ENCODE measurements at regions not wholly inside any gene's neighbourhood (a gene's known extent, or its start where the extent isn't known, plus 50 kb on each side); places are given as distances from the start of the nearest gene placed in this dataset.
"Not testable (repeated sequence)": the region's sequence is repeated elsewhere in the genome, so short reads cannot be mapped to it uniquely, and the experiment has no call there.

DNA sequence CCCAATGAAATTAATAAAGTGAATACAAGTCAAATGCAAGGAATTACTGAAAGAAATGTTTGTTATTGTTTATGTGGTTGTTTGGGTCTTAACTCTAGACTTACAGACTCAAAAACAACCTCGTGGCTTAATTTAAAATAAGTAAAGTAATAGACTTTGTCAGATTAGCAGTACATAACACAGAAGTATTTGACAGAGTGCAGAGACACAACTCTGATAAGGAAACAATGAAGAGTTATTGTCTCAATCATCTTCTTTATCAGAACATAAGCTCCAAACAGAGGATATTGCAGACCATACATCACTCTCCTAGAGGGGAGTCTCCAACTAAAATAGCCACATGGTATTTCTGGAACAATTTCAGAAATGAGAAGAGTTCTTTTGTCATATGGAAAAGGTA is 487.7 kb upstream of the HS3ST5 start:
- Histone ChIP-seq H3K4me3 (ENCODE audit: low read depth, low read length) (no peak overlapping the region), H3K4me2 (ENCODE audit: low read length) (no peak overlapping the region), H3K27ac (no peak overlapping the region), H3K79me2 (no peaks in the 10 kb centered on the region), H2AFZ (no peak overlapping the region), H3K4me1 (no peaks in the 10 kb centered on the region), H3K9ac (no peak overlapping the region), H3K9me3 (ENCODE audit: control insufficient read depth, low read length) (no peaks in the 10 kb centered on the region), H3K27me3 (ENCODE audit: control insufficient read depth, insufficient read depth, low read length) (no peaks in the 10 kb centered on the region), H3K36me3 (ENCODE audit: control insufficient read depth, insufficient read depth, low read length) (no peaks in the 10 kb centered on the region)
- TF ChIP-seq, protein P1, sequence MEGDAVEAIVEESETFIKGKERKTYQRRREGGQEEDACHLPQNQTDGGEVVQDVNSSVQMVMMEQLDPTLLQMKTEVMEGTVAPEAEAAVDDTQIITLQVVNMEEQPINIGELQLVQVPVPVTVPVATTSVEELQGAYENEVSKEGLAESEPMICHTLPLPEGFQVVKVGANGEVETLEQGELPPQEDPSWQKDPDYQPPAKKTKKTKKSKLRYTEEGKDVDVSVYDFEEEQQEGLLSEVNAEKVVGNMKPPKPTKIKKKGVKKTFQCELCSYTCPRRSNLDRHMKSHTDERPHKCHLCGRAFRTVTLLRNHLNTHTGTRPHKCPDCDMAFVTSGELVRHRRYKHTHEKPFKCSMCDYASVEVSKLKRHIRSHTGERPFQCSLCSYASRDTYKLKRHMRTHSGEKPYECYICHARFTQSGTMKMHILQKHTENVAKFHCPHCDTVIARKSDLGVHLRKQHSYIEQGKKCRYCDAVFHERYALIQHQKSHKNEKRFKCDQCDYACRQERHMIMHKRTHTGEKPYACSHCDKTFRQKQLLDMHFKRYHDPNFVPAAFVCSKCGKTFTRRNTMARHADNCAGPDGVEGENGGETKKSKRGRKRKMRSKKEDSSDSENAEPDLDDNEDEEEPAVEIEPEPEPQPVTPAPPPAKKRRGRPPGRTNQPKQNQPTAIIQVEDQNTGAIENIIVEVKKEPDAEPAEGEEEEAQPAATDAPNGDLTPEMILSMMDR (IDR thresholded peaks at IDR 0.05): no peak

DNA sequence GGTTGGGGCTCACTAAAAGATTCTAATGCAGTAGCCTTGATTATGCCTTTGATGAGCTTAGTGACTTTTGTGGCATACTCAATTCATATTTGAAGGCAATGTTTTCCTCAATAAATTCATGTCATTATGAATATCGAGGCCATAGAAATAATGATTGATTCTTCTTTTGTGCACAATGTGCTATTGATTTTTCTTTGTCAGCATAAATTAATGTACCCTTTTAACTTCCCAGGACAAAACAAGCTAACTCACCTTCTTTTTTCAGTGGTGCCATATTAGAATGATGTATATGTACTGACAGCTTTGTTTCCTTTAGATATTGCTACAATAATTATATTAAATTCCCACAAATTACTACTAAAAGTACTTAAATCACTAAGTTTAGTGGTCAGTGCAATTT is 484.3 kb upstream of the HS3ST5 start:
- H3K27me3 ChIP-seq (ENCODE audit: control insufficient read depth, insufficient read depth, low read length): no peaks in the 10 kb centered on the region
- no peak overlapping the region for H3K4me2 ChIP-seq (ENCODE audit: low read length)
- H3K9ac ChIP-seq: no peak overlapping the region
- no peak overlapping the region for H2AFZ ChIP-seq
- no peak overlapping the region for H3K27ac ChIP-seq
- no peaks in the 10 kb centered on the region for H3K36me3 ChIP-seq (ENCODE audit: control insufficient read depth, insufficient read depth, low read length)
- H3K9me3 ChIP-seq (ENCODE audit: control insufficient read depth, low read length): no peaks in the 10 kb centered on the region
- H3K79me2 ChIP-seq: no peaks in the 10 kb centered on the region
- TF ChIP-seq, protein P1 (IDR thresholded peaks at IDR 0.05): no peak
- no peaks in the 10 kb centered on the region for H3K4me1 ChIP-seq
- no peak overlapping the region for H3K4me3 ChIP-seq (ENCODE audit: low read depth, low read length)

DNA sequence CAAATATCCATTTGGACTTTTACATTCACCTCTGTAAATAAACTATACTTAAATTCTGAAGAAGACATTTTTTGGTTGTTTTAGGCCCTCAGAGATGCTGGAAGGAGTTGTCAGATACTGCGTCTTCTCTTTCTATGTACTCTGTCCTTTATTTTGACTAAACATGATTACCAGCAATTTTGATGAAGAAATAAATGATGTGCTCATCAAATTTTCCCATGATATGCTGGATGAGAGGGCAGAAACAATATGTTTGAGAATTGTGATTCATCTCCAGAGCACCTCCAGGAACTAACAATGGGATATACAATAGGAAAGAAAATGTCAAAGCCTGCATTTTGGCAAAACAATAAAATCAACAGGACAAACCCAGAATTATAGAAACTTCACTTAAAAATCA is 481.6 kb upstream of the HS3ST5 start:
- Histone ChIP-seq H2AFZ (no peak overlapping the region), H3K9me3 (ENCODE audit: control insufficient read depth, low read length) (no peaks in the 10 kb centered on the region), H3K9ac (no peak overlapping the region), H3K27ac (no peak overlapping the region), H3K27me3 (ENCODE audit: control insufficient read depth, insufficient read depth, low read length) (no peaks in the 10 kb centered on the region), H3K36me3 (ENCODE audit: control insufficient read depth, insufficient read depth, low read length) (no peaks in the 10 kb centered on the region), H3K79me2 (no peaks in the 10 kb centered on the region), H3K4me2 (ENCODE audit: low read length) (no peak overlapping the region), H3K4me3 (ENCODE audit: low read depth, low read length) (no peak overlapping the region), H3K4me1 (no peaks in the 10 kb centered on the region)
- TF ChIP-seq, protein P1 (IDR thresholded peaks at IDR 0.05): no peak

DNA sequence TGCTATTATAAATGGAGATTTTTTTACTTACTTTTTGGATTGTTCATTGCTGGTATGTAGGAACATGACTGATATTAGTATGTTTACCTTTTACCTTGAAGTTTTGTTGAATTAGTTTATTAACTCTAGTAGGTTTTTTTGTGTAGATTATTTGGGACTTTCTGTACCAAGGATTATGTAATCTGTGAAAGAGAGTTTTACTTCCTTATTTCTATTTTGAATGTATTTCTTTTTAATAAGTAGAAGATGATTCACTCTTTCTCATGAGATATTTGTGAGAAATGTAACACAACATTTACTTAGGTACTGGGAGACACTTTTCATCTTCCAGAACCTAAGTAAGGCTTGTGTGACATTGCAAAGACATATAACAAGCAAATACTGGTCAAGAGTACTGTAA is 473.9 kb upstream of the HS3ST5 start:
- H3K36me3 ChIP-seq (ENCODE audit: control insufficient read depth, insufficient read depth, low read length): no peaks in the 10 kb centered on the region
- no peak overlapping the region for H3K9ac ChIP-seq
- H3K79me2 ChIP-seq: no peaks in the 10 kb centered on the region
- no peaks in the 10 kb centered on the region for H3K27me3 ChIP-seq (ENCODE audit: control insufficient read depth, insufficient read depth, low read length)
- H2AFZ ChIP-seq: no peak overlapping the region
- H3K4me1 ChIP-seq: no peaks in the 10 kb centered on the region
- no peaks in the 10 kb centered on the region for H3K9me3 ChIP-seq (ENCODE audit: control insufficient read depth, low read length)
- TF ChIP-seq, protein P1 (IDR thresholded peaks at IDR 0.05): no peak
- H3K4me3 ChIP-seq (ENCODE audit: low read depth, low read length): no peak overlapping the region
- no peak overlapping the region for H3K27ac ChIP-seq
- no peak overlapping the region for H3K4me2 ChIP-seq (ENCODE audit: low read length)

DNA sequence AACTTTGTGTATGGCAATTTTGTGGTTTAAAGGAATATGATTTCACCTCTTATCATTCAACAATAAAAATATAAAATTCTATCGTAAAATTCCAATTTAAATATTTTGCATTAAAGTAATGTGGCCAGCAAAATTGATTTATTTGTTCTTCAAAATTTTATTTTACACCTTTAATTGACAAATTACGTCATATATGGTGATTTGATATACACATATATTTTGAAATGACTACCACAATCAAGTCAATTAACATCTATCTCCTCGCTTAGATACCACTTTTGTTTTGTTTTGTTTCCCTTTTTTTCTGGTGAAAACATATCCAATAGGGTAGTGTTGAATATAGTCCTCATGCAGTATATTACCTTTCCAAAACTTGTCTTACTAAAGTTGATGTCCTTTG is 467.6 kb upstream of the HS3ST5 start:
- Histone ChIP-seq H3K27ac (no peak overlapping the region), H3K4me3 (ENCODE audit: low read depth, low read length) (no peak overlapping the region), H3K27me3 (ENCODE audit: control insufficient read depth, insufficient read depth, low read length) (no peaks in the 10 kb centered on the region), H3K9ac (no peak overlapping the region), H3K4me1 (no peaks in the 10 kb centered on the region), H3K79me2 (no peaks in the 10 kb centered on the region), H3K4me2 (ENCODE audit: low read length) (no peak overlapping the region), H2AFZ (no peak overlapping the region), H3K36me3 (ENCODE audit: control insufficient read depth, insufficient read depth, low read length) (no peaks in the 10 kb centered on the region), H3K9me3 (ENCODE audit: control insufficient read depth, low read length) (no peaks in the 10 kb centered on the region)
- TF ChIP-seq, protein P1 (IDR thresholded peaks at IDR 0.05): no peak

DNA sequence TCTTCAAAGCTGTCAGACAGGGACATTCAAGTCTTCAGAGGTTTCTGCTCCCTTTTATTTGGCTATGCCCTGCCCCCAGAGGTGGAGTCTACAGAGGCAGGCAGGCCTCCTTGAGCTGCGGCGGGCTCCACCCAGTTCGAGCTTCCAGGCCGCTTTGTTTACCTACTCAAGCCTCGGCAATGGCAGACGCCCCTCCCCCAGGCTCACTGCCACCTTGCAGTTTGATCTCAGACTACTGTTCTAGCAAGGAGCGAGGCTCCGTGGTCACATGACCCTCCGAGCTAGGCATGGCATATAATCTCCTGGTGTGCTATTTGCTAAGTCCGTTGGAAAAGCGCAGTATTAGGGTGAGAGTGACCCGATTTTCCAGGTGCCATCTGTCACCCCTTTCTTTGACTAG is 462.6 kb upstream of the HS3ST5 start:
- H3K4me1 ChIP-seq; H3K9me3 ChIP-seq (ENCODE audit: control insufficient read depth, low read length); H2AFZ ChIP-seq; H3K27ac ChIP-seq; H3K9ac ChIP-seq; H3K36me3 ChIP-seq (ENCODE audit: control insufficient read depth, insufficient read depth, low read length); H3K4me2 ChIP-seq (ENCODE audit: low read length); H3K4me3 ChIP-seq (ENCODE audit: low read depth, low read length); H3K27me3 ChIP-seq (ENCODE audit: control insufficient read depth, insufficient read depth, low read length); H3K79me2 ChIP-seq: not testable (repeated sequence)
